NAMALWA (cell line): ENCODE measurements at regions not wholly inside any gene's neighbourhood (a gene's known extent, or its start where the extent isn't known, plus 50 kb on each side); places are given as distances from the start of the nearest gene placed in this dataset.
"Not testable (repeated sequence)": the region's sequence is repeated elsewhere in the genome, so short reads cannot be mapped to it uniquely, and the experiment has no call there.

Source experiments
- DNase-seq: peaks from one replicate; pipeline ENCODE4 v3.0.0-alpha.2; 2015; ENCODE audit warnings: low spot score

DNA sequence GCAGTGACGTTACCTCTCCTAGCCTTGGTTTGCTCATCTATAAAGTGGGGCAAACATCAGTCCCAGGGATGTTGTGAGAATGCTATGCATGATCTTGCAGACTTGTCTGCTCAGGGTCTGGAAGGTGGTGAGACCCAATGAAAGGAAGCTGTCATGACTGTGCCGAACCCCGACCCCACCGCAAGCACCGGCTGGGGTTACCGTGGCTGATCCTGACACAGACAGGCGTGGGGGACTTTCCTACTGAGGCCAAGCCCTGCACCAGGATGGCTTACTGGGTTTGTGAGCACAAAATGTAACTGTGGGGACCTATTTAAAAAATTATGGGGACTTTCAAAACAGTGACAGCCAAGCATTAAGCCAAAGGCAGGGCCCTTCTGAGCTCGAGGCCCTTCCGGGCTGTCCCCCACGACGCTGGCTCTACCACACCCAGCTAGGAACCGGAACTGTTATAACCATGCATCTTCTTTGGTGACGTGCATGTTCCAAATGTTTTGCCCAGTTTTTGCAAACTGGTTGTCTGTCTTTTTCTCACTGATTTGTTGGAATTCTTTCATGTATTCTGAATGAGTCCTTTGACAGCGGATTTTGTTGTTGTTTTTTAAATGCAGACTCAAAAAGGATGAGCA is 76.6 kb upstream of the PMEPA1 start:
- DNase-seq: no peak

DNA sequence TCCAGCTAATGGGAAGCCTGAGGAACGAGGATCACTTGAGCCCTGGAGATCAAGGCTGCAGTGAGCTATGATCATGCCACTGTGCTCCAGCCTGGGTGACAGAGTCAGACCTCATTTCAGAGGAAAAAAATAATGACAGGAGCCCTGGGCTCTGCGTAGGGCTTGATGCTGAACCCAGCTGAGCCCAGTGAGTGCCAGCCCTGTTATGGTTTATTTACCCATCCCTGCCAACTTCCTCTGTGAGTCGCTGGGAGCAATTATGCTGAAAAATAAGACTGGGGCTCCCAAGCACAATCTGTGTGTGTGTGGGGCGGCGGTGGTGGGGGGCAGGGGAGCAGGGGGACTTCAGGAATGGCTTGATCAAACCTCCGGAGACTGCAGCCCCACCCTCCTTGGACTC is 75.9 kb upstream of the PMEPA1 start:
- no peak for DNase-seq

DNA sequence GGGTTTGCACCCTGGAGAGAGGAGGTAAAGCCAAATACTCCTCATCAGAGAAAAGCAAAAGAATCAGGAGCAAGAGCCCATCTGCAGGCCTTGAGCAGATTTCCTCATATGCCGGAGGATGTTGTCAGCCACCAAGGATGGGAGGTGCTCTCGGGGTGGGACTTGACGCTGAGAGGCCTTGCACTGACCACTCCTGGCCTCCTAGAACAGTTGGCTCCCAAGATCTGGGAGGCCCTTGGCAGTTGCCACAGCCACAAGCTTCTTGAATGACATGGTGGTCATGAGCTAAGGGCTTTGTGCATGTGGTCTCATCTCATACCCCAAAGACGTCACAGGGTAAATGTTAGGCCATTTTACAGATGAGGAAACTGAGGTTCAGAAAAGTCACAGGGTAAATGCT is 75.2 kb upstream of the PMEPA1 start:
- no peak for DNase-seq

DNA sequence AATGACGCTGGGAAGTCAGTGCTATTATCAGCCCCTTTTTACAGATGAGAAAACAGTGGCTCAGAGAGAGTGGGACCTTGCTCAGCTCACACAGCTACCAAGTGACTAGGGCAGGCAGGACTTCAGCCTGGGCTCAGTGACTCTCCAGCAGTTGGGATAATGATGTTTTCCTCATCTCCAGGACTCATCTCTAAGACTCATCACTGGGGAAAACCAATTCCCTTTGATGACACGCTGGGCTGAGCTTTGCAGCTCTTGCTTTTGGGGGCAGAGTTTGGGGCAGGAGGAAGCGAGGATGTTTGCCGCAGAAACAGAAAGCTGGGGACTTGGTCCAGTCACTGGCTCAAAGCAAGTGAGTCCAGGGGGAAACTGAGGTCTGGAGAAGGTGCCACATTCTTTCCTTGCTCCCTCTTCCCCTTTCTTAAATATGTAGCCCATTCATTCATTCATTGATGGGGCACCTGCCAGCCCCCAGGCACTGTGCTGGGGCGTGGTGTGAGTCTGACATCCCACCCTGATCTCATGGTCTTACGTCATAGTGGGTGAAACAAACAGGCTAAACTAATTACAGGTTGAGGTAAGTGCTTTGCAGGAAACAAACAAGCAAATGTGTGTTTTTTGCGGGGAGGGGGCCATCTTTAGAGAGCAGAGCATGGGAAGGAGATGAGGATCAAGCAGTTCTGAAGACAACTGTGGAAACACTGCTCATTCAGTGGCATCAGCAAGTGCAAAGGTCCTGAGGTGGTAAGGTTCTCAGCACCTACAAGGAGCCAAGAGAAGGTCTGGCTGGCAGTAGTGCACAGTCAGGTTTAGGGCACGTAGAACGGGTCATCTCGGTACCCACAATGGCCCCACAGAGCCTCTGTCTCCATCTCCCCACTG is 74.4 kb upstream of the PMEPA1 start:
- DNase-seq: no peak

DNA sequence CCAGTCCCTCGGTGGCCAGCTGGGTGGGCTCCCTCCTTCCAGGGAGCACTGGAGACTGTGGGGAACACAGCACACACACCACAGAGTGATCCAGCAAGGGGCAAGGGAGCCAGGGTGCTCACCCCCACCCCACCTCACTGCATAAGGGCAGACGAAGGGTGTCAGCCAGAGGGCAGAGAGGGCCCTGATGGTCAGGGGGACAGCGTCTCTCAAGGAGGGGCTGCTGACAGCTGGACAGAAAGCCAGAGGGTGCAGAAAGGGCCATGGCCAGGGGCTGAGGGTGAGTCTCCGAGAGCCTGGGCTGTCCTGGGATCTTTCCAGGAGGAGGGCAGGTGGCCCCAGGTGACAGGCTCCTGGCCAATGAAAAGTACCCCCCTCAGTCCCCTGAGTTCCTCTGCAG is 73.4 kb upstream of the PMEPA1 start:
- DNase-seq: no peak

DNA sequence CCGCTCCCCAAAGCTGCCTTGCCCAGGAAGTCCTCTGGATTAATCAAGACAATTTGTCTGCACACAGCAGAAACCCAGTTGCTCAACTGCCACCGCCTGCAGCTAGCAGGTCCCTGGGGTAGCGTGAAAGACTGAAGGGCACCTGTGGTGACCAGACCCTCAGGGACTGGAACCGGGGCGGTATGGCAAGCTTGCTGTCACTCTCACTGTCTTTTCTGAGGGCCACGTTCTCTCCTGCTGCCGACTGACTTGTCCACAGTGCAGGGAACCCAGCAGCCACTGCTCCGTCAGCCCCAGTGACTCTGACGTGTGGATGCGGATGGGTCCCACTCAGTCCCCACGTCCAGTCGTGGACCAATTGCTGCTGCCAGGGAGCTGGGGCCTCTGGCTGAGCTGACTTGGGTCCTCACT is 72.8 kb upstream of the PMEPA1 start:
- no peak for DNase-seq

DNA sequence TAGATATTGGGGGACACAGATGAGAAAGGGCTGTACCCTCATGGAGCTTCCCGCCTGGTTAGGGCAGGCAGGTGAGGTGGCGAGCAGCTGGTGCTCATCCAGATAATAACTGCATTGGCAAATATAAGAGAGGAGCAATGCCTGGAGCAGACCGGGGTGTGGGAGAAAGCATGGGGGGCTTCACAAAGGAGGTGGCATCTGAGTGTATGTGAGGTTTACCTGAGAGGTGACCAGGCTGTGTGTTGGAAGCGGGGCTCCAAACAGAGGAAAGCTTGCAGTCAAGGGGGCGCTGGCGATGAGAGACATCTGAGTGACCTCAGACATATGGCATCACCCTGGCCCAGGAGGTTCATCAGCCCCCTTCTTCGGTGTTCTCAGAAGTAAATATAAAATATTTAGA is 72.1 kb upstream of the PMEPA1 start:
- no peak for DNase-seq

DNA sequence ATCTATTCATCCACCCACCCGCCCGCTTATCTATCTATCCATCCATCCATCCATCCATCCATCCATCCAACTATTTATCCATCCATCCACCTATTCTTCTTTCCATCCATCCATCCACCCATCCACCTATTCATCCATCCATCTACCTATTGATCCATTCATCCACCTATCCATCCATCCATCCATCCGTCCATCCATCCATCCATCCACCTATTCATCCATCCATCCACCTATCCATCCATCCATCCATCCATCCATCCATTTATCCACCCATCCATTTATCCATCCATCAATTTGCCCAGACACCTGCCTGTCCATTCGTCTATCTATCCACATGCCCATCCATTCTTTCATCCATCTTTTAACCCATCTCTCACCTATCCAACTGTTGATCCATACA is 71.1 kb upstream of the PMEPA1 start:
- DNase-seq: no peak

DNA sequence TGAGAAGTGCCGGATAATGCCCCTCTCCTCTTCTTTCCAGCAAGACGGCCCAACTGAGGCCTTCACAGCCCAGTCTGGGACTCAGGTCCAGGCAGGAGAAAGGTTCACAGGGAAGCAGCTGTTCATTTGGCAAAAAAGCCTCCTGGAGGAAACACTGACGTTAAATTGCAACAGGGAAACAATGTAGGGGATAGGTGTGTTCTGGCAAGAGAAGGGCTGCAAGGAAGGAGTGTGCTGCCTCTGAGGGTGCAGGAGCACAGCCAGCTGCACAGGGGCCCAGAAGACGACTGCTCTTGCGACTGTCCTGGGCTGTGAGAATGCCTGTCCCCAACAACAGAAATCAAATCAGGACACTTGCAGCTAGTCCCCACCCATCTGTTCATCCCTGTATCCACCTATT is 70.6 kb upstream of the PMEPA1 start:
- DNase-seq: no peak

DNA sequence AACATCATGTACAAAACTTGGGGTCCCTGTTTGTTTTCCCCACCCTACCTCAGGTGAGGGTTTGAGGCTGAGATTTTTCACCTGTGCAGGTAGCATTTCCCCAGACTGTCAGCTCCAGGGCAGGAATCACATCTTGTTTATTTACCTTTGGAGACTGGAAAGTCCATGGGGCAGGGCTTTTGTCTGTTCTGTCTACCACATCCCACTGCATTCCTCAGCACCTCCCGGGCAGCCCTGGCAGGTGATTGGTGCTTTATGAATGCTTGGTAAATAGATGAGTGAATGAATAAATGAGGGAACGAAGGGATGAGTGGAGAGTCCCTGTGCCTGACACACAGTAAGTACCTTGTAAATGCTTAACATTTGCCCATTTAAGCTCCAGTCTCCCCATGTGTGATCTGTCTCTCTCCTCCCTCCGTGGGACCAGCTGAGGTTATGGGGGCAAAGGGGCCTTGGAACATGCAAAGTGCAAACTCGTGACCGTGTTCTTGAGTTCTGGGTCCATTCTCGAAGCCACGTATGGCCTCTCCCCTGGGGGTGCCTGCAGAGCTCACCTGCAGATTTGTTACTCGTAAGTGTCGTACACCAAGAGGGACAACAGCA is 69.7 kb upstream of the PMEPA1 start:
- no peak for DNase-seq

DNA sequence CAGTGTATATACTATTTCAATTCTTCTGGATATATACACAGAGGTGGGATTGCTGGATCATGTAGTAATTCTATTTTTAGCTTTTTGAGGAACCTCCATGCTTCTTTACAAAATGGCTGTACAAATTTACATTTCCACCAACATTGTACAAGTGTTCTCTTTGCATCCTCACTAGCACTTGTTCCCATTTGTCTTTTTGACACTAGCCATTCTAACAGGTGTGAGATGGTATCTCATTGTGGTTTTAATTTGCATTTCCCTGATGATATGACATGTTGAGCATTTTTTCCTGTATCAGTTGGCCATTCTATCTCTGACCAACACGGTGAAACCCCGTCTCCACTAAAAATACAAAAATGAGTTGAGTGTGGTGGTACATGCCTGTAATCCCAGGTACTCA is 68.1 kb upstream of the PMEPA1 start:
- DNase-seq: no peak

DNA sequence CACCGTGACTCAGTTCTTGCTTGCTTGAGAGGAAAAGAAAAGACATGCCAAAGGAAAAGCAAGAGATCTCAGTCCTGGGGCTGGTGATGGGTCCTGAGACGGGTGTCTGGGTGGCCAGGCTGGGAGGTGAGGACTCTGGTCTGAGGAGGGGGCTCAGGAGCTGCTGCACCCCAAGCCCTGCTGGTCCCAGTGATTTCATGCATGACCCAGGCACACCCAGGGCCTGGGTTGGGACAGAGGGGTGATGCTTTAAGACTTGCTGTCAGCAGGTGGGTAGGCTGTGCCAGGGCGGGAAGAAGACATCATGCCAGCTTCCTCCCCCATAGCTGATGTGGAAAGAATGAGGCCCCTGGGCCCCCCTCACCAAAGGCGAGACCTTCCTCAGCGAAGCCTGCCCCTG is 65.1 kb upstream of the PMEPA1 start:
- no peak for DNase-seq

DNA sequence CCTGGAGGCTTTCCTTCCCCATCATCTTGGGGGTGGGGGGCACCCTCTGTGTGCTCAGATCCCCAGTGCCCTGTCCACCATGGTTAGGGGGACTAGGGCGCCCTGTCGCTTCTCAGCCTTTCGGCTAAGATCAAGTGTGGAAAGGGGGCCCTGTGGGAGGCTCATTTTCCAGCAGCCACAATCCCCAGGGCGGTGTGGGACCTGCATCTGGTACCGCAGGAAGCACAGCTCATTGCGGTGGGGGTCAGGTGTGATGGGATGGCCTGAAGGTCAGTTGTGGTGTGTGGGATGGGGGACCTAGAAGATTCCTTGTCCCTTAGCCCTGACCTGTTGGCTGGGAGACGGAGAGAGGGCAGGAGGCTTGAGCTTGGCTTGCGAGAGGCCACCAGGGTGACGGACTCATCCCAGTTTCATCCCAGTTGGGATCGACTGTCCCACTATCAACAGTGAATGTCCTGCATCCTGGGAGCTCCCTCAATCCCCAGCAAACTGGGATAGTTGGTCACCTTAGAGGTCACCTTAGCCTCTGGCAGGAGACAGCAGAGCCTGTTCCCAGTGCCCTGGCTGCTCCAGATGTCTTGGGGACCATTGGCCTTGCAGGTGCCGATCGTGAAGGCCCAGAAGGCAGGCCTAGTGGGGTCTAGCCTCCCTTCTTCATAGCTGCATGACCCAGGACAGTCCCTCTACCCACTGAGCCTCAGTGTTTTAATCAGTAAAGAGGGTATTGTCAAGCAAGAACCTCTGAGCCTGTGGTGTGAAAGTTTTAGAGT is 64.5 kb upstream of the PMEPA1 start:
- no peak for DNase-seq

DNA sequence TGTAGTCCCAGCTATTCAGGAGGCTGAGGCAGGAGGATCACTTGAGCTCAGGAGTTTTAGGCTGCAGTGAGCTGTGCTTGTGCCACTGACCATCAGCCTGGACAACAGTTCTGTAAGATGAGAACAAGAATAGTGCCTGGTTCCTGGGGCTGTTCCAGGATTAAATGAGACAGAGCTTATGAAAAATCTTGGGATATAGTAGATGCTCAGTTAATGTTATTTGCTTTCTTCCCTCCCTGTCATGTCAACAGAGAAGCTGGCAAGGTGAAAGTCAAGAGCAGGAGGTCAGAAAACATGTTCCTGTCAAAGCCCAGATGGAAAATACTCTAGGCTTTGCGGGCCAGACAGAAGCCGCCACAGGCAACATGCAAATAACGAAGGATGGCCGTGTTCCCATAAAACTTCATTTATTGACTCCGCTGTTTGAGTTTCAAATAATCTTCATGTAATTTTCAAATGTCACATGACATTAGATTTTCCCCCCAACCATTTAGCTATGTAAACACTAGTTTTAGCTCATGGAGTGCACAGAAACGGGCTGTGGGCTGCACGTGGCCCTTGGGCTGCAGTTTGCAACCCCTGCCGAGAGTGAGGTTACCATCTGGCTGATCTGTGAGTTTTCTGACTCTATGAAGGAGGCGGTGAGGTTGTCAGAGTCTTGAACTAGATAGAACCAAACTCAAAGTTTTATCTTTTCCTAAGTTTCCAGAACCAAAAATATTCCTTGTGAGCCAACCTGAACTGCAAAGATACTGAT is 63.4 kb upstream of the PMEPA1 start:
- no peak for DNase-seq

DNA sequence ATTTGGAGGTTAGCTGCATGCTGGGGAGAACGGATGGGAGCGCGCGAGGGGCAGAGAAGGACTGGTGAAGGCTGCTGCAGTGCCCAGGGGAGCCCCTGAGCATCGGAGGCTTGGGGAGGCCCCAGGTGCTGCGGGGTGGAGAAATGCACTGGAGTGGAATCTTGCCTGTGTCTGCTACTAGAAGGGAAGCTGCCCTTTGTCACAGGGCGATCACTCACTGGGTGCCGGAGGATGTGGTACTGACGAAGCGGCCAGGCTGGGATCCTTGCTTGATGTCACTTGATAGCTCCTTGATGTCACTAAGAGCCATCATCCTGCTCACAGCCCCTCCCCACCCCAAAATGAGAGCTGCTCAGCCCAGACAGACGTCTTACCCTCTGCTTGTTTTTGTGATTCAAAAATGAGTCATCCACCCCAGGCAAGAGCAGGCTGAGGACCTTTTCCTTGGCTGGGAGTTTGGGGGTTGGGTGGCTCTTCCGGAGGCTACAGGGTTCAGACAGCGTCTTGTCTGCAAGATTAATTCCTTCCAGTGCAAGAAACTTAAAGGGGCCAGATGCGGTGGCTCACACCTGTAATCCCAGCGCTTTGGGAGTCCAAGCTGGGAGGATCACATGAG is 62.6 kb upstream of the PMEPA1 start:
- DNase-seq: no peak

DNA sequence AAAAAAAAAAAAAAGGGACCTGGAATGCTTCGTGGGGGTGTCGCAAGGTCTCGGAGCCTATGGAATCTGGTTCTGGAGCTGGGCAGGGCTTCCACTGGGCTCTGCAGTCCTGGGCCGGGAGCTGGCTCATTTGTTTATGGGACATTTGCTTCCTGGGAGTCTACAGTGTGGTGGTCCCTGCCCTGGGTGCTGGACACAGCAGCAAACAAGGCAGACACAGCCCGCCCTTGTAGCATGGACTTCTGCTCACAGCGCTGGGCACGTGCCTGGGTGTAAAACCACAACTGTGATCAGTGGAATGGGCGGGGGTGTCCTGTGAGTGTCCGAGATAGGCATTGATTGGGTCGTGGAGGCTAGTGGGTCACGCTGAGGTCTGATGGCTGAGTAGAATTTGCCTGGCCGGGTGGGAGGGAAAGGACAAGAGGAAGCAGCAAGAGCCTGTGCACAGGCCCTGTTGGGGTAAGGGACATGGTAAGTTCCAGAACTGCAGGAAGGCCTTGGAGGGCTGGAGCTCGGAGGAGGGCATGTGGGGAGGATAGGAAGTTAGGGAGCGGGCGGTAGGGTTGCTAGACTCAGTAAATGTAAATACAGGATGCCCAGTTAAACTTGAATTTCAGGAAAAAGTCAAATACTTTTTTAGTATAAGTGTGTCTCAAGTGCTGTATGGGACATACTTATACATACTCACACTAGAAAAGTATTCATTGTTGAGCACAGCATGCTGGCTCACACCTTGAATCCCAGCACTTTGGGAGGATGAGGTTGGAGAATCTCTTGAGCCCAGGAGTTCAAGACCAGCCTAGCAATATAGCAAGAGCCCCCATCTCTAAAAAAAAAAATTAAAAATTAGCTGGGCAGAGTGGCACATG is 61.3 kb upstream of the PMEPA1 start:
- no peak for DNase-seq

DNA sequence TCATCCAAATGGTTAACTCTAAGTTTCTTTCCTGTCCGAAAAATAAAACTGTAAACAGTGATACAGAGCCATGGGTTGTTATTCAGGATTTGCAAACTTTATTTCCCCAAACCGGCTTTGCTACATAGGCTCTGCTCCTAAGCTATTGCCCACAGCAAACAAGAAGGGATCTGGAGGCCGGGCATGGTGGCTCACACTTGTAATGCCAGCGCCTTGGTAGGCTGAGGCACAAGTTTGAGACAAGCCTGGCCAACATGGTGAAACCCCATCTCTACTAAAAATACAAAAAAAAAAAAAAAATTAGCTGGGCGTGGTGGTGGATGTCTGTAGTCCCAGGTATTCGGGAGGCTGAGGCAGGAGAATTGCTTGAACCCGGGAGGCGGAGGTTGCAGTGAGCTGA is 60.6 kb upstream of the PMEPA1 start:
- DNase-seq: not testable (repeated sequence)

DNA sequence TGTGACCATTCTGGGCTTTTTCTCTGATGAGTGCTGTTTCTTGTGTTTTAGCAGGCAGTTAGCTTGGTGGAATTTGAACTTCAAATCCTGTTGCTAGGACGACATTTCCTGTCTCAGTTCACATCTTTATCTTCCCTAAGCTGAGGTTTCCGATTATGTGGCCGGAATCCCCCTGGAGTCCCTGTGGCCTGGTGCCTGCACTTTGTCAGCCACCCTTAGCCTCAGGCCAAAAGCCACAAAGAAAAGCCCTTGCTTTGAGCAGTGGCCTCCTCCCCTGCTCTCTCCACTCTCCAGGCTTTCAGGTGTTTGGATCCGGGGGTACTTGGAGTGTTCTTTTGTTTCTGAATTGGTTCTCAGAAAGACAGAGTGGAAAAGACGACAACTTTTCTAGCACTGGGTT is 59.9 kb upstream of the PMEPA1 start:
- no peak for DNase-seq

DNA sequence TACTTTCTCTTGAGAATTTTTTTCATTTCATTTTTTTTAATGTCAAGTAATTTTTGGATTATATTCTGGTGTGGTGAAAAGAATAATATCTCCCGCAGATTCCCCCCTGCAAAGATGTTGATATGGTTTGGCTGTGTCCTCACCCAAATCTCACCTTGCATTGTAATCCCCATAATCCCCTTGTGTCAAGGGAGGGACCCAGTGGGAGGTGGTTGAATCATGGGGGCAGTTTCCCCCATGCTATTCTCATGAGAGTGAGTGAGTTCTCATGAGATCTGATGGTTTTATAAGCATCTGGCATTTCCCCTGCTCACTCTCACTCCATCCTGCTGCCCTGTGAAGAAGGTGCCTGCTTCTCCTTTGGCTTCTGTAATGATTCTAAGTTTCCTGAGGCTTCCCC is 58.7 kb upstream of the PMEPA1 start:
- no peak for DNase-seq

DNA sequence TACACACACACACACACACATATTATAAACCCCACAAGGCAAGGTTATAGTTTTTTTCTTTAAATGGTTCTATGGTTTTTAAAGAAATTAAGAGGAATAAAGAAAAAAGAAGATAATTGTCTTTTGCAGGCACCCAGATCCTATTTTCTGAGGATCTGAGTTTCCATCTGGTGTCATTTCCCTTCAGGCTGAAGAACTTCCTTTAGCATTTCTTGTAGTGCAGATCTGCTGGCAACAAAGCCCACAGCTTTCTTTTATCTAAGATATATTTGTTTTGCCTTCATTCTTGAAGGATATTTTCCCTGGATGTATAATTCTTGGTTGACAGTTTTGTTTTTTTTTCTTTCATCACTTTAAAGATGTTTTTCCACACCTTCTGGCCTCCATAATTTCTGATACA is 57.6 kb upstream of the PMEPA1 start:
- no peak for DNase-seq

DNA sequence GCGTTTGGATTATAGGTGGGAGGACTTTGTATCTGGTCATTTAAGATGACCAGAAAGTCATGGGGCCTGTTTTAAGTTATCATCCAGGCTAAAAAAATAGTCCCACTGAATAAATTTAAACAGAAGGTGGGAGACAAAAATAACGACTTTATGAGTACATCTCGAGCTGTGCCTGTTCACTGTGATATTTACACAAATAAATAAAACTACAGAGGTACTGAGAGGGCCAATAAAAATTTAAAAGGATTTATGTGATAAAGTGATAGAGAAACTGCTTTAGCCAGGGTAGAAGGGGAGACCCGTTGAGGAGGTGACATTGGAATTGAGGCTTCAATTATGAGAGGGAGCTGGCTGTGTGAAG is 53.4 kb upstream of the PMEPA1 start:
- no peak for DNase-seq
